ENCODE measurements at regions not wholly inside any gene's neighbourhood (a gene's known extent, or its start where the extent isn't known, plus 50 kb on each side); places are given as distances from the start of the nearest gene placed in this dataset.

GRCh38 chr16:62585041-62585545 is 548.9 kb upstream of the CDH8 start:
- ATAC-seq (no peak), DNase-seq (no peak)
- Histone ChIP-seq H3K4me1 (no peaks in the 10 kb centered on the region), H3K4me3 (no peak overlapping the region), H3K36me3 (no peaks in the 10 kb centered on the region), H3K27ac (no peak overlapping the region), H3K9me3 (peaks cover 0 to 4% (median 0%) of the 10 kb centered on the region in 12 donors), H3K27me3 (no peaks in the 10 kb centered on the region)
- WGBS, 4 donors: 67 to 73% (median 70%) methylated on average over 2 of the region's 2 CpGs
- TF ChIP-seq POLR2A (IDR thresholded peaks at IDR 0.05): no peak
- TF ChIP-seq, protein P1, sequence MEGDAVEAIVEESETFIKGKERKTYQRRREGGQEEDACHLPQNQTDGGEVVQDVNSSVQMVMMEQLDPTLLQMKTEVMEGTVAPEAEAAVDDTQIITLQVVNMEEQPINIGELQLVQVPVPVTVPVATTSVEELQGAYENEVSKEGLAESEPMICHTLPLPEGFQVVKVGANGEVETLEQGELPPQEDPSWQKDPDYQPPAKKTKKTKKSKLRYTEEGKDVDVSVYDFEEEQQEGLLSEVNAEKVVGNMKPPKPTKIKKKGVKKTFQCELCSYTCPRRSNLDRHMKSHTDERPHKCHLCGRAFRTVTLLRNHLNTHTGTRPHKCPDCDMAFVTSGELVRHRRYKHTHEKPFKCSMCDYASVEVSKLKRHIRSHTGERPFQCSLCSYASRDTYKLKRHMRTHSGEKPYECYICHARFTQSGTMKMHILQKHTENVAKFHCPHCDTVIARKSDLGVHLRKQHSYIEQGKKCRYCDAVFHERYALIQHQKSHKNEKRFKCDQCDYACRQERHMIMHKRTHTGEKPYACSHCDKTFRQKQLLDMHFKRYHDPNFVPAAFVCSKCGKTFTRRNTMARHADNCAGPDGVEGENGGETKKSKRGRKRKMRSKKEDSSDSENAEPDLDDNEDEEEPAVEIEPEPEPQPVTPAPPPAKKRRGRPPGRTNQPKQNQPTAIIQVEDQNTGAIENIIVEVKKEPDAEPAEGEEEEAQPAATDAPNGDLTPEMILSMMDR (IDR thresholded peaks at IDR 0.05): no peak
- intact Hi-C loops (cut with DNase I): no loop called here

- no peak for ATAC-seq
- Histone ChIP-seq H3K4me3 (no peak overlapping the region), H3K27me3 (no peaks in the 10 kb centered on the region), H3K9me3 (peaks cover 0 to 4% (median 0%) of the 10 kb centered on the region in 12 donors), H3K27ac (no peak overlapping the region), H3K36me3 (no peaks in the 10 kb centered on the region), H3K4me1 (no peaks in the 10 kb centered on the region)
- intact Hi-C loops (cut with DNase I): no loop called here
- WGBS, 4 donors: 72 to 80% (median 72%) methylated on average over 2 of the region's 2 CpGs
- no peak for DNase-seq
- TF ChIP-seq, protein P1 (IDR thresholded peaks at IDR 0.05): no peak
- no peak for TF ChIP-seq POLR2A (IDR thresholded peaks at IDR 0.05)
These were observed 547.2 kb upstream of the CDH8 start for GRCh38 chr16:62583414-62583813.

DNA sequence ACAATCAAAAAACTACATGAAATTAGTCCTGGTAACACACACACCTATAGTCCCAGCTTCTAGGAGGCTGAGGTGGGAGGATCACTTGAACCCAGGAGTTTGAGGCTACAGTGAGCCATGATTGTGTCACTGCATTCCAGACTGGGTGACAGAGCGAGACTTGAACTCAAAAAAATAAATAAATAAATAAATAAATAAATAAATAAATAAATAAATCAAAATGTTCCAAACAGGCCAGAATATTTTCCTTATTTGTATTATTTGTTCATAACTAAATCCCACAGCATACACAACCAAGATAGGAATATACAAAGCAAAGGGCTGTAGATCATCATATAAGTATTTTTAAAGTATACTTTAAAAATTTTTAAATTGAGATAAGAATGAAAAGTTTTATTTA is 537.2 kb upstream of the CDH8 start:
- 75 to 93% (median 83%) methylated on average over 1 of the region's 1 CpG for WGBS, 4 donors
- Histone ChIP-seq H3K27me3 (no peaks in the 10 kb centered on the region), H3K36me3 (no peaks in the 10 kb centered on the region), H3K9me3 (peaks cover 0 to 4% (median 0%) of the 10 kb centered on the region in 12 donors), H3K4me3 (no peak overlapping the region), H3K27ac (no peak overlapping the region), H3K4me1 (no peaks in the 10 kb centered on the region)
- TF ChIP-seq, protein P1 (IDR thresholded peaks at IDR 0.05): no peak
- TF ChIP-seq POLR2A (IDR thresholded peaks at IDR 0.05): no peak
- intact Hi-C loops (cut with DNase I): no loop called here
- no peak for ATAC-seq
- DNase-seq: no peak

- Histone ChIP-seq H3K27ac (no peak overlapping the region), H3K9me3 (no peaks in the 10 kb centered on the region), H3K36me3 (no peaks in the 10 kb centered on the region), H3K4me3 (no peak overlapping the region), H3K27me3 (no peaks in the 10 kb centered on the region), H3K4me1 (no peaks in the 10 kb centered on the region)
- intact Hi-C loops (cut with DNase I): no loop called here
- TF ChIP-seq, protein P1 (IDR thresholded peaks at IDR 0.05): no peak
- TF ChIP-seq POLR2A (IDR thresholded peaks at IDR 0.05): no peak
- WGBS, 4 donors: 69 to 81% (median 78%) methylated on average over 2 of the region's 2 CpGs
- no peak for DNase-seq
- ATAC-seq: no peak
These were observed 532.7 kb upstream of the CDH8 start for GRCh38 chr16:62568926-62569325.
